GM19035 (cell line): ENCODE measurements at regions not wholly inside any gene's neighbourhood (a gene's known extent, or its start where the extent isn't known, plus 50 kb on each side); places are given as distances from the start of the nearest gene placed in this dataset.
"Not testable (repeated sequence)": the region's sequence is repeated elsewhere in the genome, so short reads cannot be mapped to it uniquely, and the experiment has no call there.

Experiments
- ATAC-seq: cut with Tn5 transposase; IDR thresholded peaks from one replicate; pipeline ENCODE4 v1.9.1; 2021; ENCODE audit not compliant: unreplicated experiment

GRCh38 chr3:3346556-3346955, 167.1 kb upstream of the CRBN start:
- ATAC-seq: no peak

- ATAC-seq: no peak
Measured at GRCh38 chr3:3342141-3342540, 162.7 kb upstream of the CRBN start.

- no peak for ATAC-seq
Measured at GRCh38 chr3:3340965-3341895, 161.7 kb upstream of the CRBN start.

- no peak for ATAC-seq
Measured at GRCh38 chr3:3340526-3340925, 161.0 kb upstream of the CRBN start.

GRCh38 chr3:3335903-3336302, 156.4 kb upstream of the CRBN start:
- ATAC-seq: no peak

GRCh38 chr3:3334491-3334890, 155.0 kb upstream of the CRBN start:
- no peak for ATAC-seq

GRCh38 chr3:3333571-3333970, 154.1 kb upstream of the CRBN start:
- ATAC-seq: no peak

- ATAC-seq: no peak
Measured at GRCh38 chr3:3316521-3316920, 137.0 kb upstream of the CRBN start.

GRCh38 chr3:3315846-3316245, 136.4 kb upstream of the CRBN start:
- no peak for ATAC-seq

GRCh38 chr3:3309887-3310286, 130.4 kb upstream of the CRBN start:
- ATAC-seq: no peak

- no peak for ATAC-seq
Measured at GRCh38 chr3:3308809-3309208, 129.3 kb upstream of the CRBN start.

- ATAC-seq: no peak
Measured at GRCh38 chr3:3307491-3307890, 128.0 kb upstream of the CRBN start.

- no peak for ATAC-seq
Measured at GRCh38 chr3:3305841-3306240, 126.3 kb upstream of the CRBN start.

GRCh38 chr3:3305084-3305483, 125.6 kb upstream of the CRBN start:
- ATAC-seq: no peak

GRCh38 chr3:3303636-3304035, 124.1 kb upstream of the CRBN start:
- ATAC-seq: no peak

GRCh38 chr3:3302964-3303363, 123.5 kb upstream of the CRBN start:
- ATAC-seq: no peak

GRCh38 chr3:3301476-3301875, 122.0 kb upstream of the CRBN start:
- ATAC-seq: no peak

GRCh38 chr3:3296979-3297381, 117.5 kb upstream of the CRBN start:
- ATAC-seq: no peak

GRCh38 chr3:3295586-3295985, 116.1 kb upstream of the CRBN start:
- ATAC-seq: no peak

- ATAC-seq: not testable (repeated sequence)
Measured at GRCh38 chr3:3291756-3292283, 112.3 kb upstream of the CRBN start.

GRCh38 chr3:3288255-3288654, 108.8 kb upstream of the CRBN start:
- no peak for ATAC-seq

GRCh38 chr3:3286014-3286413, 106.5 kb upstream of the CRBN start:
- ATAC-seq: no peak

GRCh38 chr3:3281024-3281423, 101.5 kb upstream of the CRBN start:
- ATAC-seq: no peak
